ENCODE measurements at regions not wholly inside any gene's neighbourhood (a gene's known extent, or its start where the extent isn't known, plus 50 kb on each side); places are given as distances from the start of the nearest gene placed in this dataset.
"Not testable (repeated sequence)": the region's sequence is repeated elsewhere in the genome, so short reads cannot be mapped to it uniquely, and the experiment has no call there.

DNA sequence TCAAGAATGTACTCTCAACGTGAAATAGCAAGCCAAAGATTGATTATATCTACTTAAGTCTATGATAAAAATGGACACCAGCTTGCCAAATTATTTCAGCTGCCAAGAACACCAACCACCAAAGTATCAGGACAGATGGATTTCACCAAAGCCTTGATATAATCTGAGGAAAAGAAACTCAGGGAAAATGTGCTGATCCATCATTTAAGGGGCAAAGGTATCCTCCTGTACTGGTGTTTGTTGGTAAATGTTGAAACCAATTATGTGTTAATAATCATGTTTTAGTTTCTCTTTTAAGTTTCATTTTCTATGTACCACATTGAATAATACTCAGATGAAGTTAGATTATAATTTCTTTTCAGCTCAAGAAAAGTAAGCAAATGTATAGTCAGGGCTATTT lies 1284.3 kb upstream of the TMEM132C start:
- H3K27ac ChIP-seq (ENCODE audit: low read depth, low read length): no peak overlapping the region
- ChIA-PET CTCF (no interaction called here), POLR2A (no interaction called here)
- H3K4me3 ChIP-seq (ENCODE audit: low read depth, low read length): no peak overlapping the region
- no peak for DNase-seq (ENCODE audit: low read depth, low spot score)
- no peaks in the 10 kb centered on the region for H3K27me3 ChIP-seq (ENCODE audit: control insufficient read depth, insufficient read depth, low read length)
- TF ChIP-seq CTCF (IDR thresholded peaks at IDR 0.05; ENCODE audit: low read depth, low read length): no peak
- peaks cover 8% of the 10 kb centered on the region for H3K9me3 ChIP-seq (ENCODE audit: control insufficient read depth, insufficient read depth, low read length)

GRCh38 chr12:126983735-126984134 lies 1283.2 kb upstream of the TMEM132C start:
- peaks cover 11% of the 10 kb centered on the region for H3K9me3 ChIP-seq (ENCODE audit: control insufficient read depth, insufficient read depth, low read length)
- POLR2A ChIA-PET; CTCF ChIA-PET; H3K4me3 ChIP-seq (ENCODE audit: low read depth, low read length); DNase-seq (ENCODE audit: low read depth, low spot score); H3K27ac ChIP-seq (ENCODE audit: low read depth, low read length); H3K27me3 ChIP-seq (ENCODE audit: control insufficient read depth, insufficient read depth, low read length): not testable (repeated sequence)

- H3K27ac ChIP-seq (ENCODE audit: low read depth, low read length); H3K27me3 ChIP-seq (ENCODE audit: control insufficient read depth, insufficient read depth, low read length); POLR2A ChIA-PET; CTCF ChIA-PET; DNase-seq (ENCODE audit: low read depth, low spot score); H3K4me3 ChIP-seq (ENCODE audit: low read depth, low read length): not testable (repeated sequence)
- peaks cover 12% of the 10 kb centered on the region for H3K9me3 ChIP-seq (ENCODE audit: control insufficient read depth, insufficient read depth, low read length)
Measured at GRCh38 chr12:126985663-126986062, 1281.3 kb upstream of the TMEM132C start.

DNA sequence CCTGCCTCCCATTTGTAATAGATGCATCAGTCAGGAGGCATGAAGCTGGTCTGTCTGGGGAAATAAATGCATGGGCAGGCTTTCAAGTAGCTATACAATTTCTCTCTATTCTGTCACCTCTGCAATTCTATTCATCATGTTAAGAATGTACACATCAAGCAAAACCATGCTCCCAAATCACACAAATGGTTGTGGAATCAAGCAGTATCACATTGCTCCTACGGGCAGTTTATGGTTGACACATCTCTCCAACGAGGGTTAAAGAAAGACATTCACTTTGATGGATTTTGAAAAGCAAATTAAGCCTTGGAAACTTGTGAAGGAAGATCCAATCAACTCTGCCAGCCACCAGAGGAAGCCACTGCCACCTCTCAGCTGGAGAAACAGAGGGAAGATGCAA lies 1277.4 kb upstream of the TMEM132C start:
- Histone ChIP-seq H3K9me3 (ENCODE audit: control insufficient read depth, insufficient read depth, low read length) (peaks cover 25% of the 10 kb centered on the region), H3K27me3 (ENCODE audit: control insufficient read depth, insufficient read depth, low read length) (no peaks in the 10 kb centered on the region), H3K27ac (ENCODE audit: low read depth, low read length) (no peak overlapping the region), H3K4me3 (ENCODE audit: low read depth, low read length) (no peak overlapping the region)
- CTCF ChIA-PET: no interaction called here
- no peak for DNase-seq (ENCODE audit: low read depth, low spot score)
- POLR2A ChIA-PET: no interaction called here
- TF ChIP-seq CTCF (IDR thresholded peaks at IDR 0.05; ENCODE audit: low read depth, low read length): no peak

DNA sequence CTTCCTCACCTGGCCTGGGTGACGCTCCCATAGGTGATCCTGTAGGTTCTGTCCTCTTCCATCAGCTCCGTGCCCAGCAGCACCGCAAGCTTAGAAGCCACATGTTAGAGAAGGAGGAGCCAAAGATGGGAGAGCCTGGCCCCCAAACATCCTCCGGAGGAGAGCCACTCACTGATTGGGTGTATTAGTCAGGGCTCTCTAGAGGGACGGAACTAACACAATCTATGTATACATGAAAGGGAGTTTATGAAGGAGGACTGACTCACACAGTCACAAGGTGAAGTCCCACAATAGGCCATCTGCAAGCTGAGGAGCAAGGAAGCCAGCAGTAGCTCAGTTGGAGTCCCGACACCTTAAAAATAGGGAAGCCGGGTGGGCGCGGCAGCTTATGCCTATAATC lies 1273.1 kb upstream of the TMEM132C start:
- POLR2A ChIA-PET: no interaction called here
- no peak for DNase-seq (ENCODE audit: low read depth, low spot score)
- H3K9me3 ChIP-seq (ENCODE audit: control insufficient read depth, insufficient read depth, low read length): peaks cover 27% of the 10 kb centered on the region
- no peak overlapping the region for H3K4me3 ChIP-seq (ENCODE audit: low read depth, low read length)
- no peak overlapping the region for H3K27ac ChIP-seq (ENCODE audit: low read depth, low read length)
- no peaks in the 10 kb centered on the region for H3K27me3 ChIP-seq (ENCODE audit: control insufficient read depth, insufficient read depth, low read length)
- TF ChIP-seq CTCF (IDR thresholded peaks at IDR 0.05; ENCODE audit: low read depth, low read length): no peak
- CTCF ChIA-PET: no interaction called here

- H3K4me3 ChIP-seq (ENCODE audit: low read depth, low read length): no peak overlapping the region
- no peaks in the 10 kb centered on the region for H3K27me3 ChIP-seq (ENCODE audit: control insufficient read depth, insufficient read depth, low read length)
- no peak for TF ChIP-seq CTCF (IDR thresholded peaks at IDR 0.05; ENCODE audit: low read depth, low read length)
- H3K27ac ChIP-seq (ENCODE audit: low read depth, low read length): no peak overlapping the region
- ChIA-PET CTCF (no interaction called here), POLR2A (no interaction called here)
- DNase-seq (ENCODE audit: low read depth, low spot score): no peak
- H3K9me3 ChIP-seq (ENCODE audit: control insufficient read depth, insufficient read depth, low read length): peaks cover 28% of the 10 kb centered on the region
Measured at GRCh38 chr12:126994599-126994998, 1272.4 kb upstream of the TMEM132C start.
